Suppressor macrophage treated with lipopolysaccharide for 4 hours (primary cell): ENCODE measurements at regions not wholly inside any gene's neighbourhood (a gene's known extent, or its start where the extent isn't known, plus 50 kb on each side); places are given as distances from the start of the nearest gene placed in this dataset.
A peak's percentile ranks its signal among the peaks of the same experiment; 100 is the strongest.

Experiments
- DNase-seq: peaks from one replicate; pipeline ENCODE4 v3.0.0-alpha.2; 2020

GRCh38 chr6:164129218-164129617 lies 714.7 kb downstream of the QKI start:
- DNase-seq = no peak

GRCh38 chr6:164128101-164128500 lies 713.6 kb downstream of the QKI start:
- no peak for DNase-seq

DNA sequence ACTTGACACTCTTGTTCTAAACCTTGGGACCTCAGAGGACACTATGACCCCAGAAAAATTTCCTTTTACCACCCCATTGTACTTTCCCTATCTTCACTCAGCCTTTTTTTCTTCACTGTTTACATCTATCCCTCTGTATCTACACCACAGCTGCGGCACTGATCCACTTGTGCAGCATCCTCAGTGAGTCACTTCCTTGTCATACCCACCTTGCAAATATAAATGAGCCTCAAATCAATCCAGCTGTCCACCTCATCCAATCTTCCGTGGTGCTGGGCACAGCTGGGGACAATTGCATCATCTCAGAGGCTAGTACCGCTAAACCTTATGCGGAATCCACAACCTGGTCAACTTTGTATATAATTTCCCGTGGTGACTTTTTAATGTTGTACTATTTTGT lies 710.5 kb downstream of the QKI start:
- DNase-seq = no peak

- no peak for DNase-seq
Measured at GRCh38 chr6:164124473-164124872, 710.0 kb downstream of the QKI start.

DNA sequence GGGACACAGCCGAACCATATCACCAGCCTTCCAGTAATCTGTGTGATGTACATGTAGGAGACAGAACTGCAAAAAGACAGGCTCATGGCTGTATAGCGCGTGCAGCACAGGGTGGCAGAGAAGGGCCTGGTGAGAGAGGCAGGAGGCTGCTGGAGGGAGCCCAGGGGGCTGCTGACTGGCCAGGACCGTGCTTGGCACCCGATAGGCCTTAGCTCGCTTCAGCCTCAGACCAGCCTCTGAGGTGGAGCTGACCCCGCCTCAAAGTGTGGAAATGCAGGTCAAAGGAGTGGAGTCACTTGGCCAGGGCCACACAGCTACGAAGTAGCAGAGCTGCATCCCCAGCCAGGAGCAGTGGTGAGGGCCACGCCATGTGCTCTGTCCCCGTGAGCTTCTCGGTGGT lies 707.6 kb downstream of the QKI start:
- no peak for DNase-seq

DNA sequence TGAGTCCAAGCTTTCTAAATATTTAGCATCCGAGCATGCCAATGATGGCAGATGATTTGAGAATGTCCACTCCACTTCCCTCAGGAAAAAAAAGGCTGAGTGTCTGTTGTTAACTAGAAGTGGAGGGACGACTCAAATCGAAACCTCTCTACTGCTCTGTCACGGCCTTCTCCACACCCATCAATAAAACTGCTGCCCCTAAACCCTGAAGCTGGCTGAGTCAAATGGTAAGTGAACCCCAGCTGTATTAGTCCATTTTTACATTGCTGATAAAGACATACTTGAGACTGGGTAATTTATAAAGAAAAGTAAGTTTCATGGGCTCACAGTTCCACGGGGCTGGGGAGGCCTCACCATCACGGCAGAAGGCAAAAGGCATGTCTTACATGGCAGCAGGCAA lies 707.0 kb downstream of the QKI start:
- no peak for DNase-seq

DNA sequence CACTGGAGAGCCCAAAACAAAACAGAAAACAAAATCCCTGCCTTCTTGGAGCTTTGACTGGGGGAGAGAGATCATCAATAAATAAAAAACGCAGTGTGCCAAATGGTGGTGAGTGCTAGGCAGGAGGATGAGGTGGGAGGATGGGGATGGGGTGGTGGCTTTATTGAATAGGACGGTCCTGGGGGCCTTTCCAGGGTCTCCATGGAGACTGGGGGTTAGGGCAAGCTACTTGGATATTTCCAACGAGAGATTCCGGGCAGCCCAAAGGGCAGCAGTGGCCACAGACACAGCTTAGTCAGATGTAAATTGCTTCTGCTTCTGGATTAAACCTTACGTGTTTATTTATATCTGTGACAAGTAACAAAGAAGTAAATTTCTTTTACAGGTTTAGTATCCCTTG lies 700.1 kb downstream of the QKI start:
- no peak for DNase-seq

GRCh38 chr6:164114051-164114450 lies 699.5 kb downstream of the QKI start:
- DNase-seq = no peak

DNA sequence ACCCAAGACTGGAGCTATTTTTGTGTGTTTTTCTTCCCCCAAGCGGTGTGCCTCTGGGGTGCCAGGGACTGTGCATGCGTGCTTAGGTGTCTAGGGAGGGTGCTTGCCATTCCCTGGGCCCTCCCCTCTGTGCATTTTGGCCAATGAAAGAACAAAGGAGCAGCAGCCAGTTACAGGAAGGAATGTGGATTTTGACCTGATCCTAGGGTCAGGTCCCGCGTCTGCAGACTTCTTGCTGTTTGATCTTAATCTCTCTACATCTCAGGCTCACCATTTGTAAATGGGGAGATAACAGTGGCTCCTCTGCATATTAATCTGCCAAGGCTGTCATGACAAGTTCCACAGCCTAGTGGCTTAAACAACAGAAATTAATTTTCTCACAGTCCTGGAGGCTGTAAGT lies 699.1 kb downstream of the QKI start:
- no peak for DNase-seq

- DNase-seq = peak; percentile 13
Measured at GRCh38 chr6:164109770-164110140, 695.2 kb downstream of the QKI start.

GRCh38 chr6:164108869-164109769 lies 694.6 kb downstream of the QKI start:
- peak; percentile 88 for DNase-seq

- no peak for DNase-seq
Measured at GRCh38 chr6:164108092-164108491, 693.6 kb downstream of the QKI start.

DNA sequence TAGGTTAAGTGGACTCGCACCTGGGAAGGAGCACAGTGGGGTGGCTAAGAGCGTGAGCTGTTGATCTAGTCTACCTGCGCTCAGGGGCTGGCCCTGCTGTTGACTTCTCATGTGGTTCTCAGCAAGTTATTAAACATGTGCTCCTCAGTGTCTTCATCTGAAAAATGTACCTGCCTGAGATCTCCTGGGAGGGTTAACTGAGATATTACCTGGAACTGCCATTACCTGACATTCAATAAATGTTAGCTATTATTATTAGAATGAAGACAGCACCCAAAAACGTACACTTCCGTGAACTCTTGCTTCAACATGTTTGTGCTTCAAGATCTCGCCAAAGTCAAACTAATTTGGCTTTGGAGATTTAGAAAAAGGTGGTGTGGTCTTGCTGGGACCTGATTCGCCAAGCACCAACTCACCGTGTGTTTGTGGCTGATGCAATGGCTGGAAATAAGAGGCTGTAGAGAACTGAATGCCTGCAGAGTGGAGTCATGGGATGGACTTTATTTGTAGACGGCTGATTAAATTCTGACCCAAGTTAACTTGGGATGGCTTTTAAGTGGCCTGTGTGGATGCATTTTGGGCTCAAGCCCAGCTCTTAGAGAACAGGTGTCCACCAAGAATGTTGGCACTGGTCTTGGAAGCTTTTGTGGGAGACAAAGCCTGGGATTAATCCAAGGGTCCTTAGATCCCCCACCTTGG lies 692.9 kb downstream of the QKI start:
- DNase-seq = no peak

- DNase-seq = no peak
Measured at GRCh38 chr6:164106345-164106769, 691.8 kb downstream of the QKI start.

- no peak for DNase-seq
Measured at GRCh38 chr6:164105705-164106104, 691.2 kb downstream of the QKI start.

- DNase-seq = no peak
Measured at GRCh38 chr6:164104432-164104831, 689.9 kb downstream of the QKI start.

GRCh38 chr6:164102693-164103092 lies 688.2 kb downstream of the QKI start:
- DNase-seq = no peak

- DNase-seq = no peak
Measured at GRCh38 chr6:164101859-164102258, 687.3 kb downstream of the QKI start.

DNA sequence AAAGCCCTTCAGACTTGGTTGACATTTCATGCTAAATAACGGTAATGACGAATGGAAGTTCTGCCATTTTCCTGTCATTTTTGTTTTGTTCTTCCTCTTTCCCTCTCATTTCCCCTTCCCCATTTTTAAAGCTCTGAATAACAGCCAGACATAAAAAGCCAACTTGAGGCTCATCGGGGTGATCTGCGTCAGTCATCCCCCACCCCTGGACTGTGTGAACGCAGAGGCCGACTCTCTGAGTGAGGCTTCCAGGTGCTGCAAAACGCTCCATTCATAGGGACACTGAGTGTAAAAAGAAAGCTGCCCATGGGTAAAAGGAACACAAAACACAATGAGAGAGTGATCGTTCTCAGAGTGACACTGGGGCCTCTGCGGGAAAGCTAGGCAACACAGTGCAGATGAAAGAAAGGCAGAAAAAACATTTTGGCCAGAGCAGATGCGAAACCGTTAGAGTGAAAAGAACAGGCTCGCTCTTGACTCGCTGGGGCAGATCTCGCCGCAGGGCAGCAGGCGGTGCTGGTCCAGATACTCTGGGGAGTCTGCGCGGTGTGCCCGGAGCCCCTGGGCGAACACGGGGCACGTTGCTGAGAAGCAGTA lies 684.8 kb downstream of the QKI start:
- DNase-seq = no peak

DNA sequence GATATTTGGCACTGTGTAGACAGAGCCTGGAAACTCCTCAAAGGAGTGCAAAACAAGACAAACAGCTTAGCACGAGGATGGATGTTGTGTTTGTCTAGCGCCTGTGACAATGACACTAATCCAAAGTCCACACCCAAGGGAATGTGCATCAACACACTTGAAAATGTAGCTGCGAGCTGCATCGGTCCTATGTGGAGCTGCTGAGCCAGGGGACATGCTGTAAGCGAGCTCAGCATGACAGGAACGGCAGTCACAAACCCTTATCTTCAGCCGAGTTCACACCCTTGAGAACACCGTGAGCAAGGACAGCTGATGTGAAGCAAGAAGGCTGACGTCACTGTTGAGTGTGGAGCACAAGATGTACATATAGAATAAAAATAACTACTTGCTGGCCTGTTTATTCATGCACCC lies 684.3 kb downstream of the QKI start:
- DNase-seq = no peak

GRCh38 chr6:164097551-164098398 lies 683.3 kb downstream of the QKI start:
- DNase-seq = no peak

- no peak for DNase-seq
Measured at GRCh38 chr6:164097056-164097455, 682.5 kb downstream of the QKI start.

DNA sequence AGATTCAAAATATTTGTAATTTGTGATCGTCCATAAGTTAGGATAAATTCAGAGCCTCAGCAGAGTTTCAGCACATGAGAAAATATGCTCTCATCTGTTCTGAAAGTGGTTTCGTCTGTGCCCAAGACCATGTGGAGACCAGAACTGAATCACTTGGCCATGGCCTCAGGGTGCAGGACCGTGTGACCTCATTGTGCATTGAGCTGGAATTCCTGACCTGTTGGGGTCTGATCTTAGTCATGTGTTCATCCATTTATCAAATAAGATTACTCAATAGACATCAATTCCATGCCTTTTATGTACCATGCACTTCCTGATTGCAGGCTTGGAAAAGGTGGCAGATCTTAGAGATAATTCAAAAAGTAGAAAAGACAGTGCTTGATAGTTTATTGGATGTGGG lies 680.5 kb downstream of the QKI start:
- DNase-seq = no peak
